ENCODE measurements at regions not wholly inside any gene's neighbourhood (a gene's known extent, or its start where the extent isn't known, plus 50 kb on each side); places are given as distances from the start of the nearest gene placed in this dataset.

DNA sequence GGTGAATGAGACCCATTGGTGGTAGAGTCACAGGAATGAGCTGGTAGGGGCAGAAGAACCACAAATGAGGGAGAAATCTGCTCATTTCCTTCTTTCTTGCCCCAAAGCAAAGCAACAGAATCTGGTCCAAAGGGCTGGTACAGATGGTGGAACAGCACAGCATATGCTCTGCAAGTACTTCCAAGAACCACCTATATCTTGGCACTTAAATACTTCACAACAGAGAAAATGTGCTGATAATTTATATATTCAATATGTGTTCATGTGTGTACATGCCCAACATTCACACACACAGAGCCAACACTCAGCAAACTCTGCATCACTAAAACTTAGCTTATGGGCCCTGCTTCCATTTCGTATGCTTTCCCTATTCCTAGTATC is 884.4 kb upstream of the KLHL29 start:
- TF ChIP-seq POLR2A (IDR thresholded peaks at IDR 0.05; ENCODE audit: borderline replicate concordance, extremely low read depth, insufficient read depth, insufficient read length): no peak
- TF ChIP-seq, protein P1, sequence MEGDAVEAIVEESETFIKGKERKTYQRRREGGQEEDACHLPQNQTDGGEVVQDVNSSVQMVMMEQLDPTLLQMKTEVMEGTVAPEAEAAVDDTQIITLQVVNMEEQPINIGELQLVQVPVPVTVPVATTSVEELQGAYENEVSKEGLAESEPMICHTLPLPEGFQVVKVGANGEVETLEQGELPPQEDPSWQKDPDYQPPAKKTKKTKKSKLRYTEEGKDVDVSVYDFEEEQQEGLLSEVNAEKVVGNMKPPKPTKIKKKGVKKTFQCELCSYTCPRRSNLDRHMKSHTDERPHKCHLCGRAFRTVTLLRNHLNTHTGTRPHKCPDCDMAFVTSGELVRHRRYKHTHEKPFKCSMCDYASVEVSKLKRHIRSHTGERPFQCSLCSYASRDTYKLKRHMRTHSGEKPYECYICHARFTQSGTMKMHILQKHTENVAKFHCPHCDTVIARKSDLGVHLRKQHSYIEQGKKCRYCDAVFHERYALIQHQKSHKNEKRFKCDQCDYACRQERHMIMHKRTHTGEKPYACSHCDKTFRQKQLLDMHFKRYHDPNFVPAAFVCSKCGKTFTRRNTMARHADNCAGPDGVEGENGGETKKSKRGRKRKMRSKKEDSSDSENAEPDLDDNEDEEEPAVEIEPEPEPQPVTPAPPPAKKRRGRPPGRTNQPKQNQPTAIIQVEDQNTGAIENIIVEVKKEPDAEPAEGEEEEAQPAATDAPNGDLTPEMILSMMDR (IDR thresholded peaks at IDR 0.05 in 2 of 3, conservative IDR thresholded peaks at IDR 0.05 in 1 of 3; ENCODE audit: borderline replicate concordance in 1 of 3, insufficient read depth in 1 of 3, low read depth in 2 of 3, low read length in 2 of 3): no peak
- TF ChIP-seq RAD21 (IDR thresholded peaks at IDR 0.05; ENCODE audit: low read depth): no peak
- no peak for TF ChIP-seq CEBPB (IDR thresholded peaks at IDR 0.05; ENCODE audit: low read depth)
- no peak for TF ChIP-seq SRF (IDR thresholded peaks at IDR 0.05; ENCODE audit: low read depth)
- TF ChIP-seq TCF7L2 (IDR thresholded peaks at IDR 0.05; ENCODE audit: borderline replicate concordance, extremely low read depth, insufficient read depth, insufficient read length): no peak
- TF ChIP-seq, protein P2, sequence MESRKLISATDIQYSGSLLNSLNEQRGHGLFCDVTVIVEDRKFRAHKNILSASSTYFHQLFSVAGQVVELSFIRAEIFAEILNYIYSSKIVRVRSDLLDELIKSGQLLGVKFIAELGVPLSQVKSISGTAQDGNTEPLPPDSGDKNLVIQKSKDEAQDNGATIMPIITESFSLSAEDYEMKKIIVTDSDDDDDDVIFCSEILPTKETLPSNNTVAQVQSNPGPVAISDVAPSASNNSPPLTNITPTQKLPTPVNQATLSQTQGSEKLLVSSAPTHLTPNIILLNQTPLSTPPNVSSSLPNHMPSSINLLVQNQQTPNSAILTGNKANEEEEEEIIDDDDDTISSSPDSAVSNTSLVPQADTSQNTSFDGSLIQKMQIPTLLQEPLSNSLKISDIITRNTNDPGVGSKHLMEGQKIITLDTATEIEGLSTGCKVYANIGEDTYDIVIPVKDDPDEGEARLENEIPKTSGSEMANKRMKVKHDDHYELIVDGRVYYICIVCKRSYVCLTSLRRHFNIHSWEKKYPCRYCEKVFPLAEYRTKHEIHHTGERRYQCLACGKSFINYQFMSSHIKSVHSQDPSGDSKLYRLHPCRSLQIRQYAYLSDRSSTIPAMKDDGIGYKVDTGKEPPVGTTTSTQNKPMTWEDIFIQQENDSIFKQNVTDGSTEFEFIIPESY (IDR thresholded peaks at IDR 0.05; ENCODE audit: extremely low read depth, insufficient replicate concordance, low read length): no peak
- TF ChIP-seq, protein P3, sequence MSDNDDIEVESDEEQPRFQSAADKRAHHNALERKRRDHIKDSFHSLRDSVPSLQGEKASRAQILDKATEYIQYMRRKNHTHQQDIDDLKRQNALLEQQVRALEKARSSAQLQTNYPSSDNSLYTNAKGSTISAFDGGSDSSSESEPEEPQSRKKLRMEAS (IDR thresholded peaks at IDR 0.05): no peak
- no peak for TF ChIP-seq ZFX (IDR thresholded peaks at IDR 0.05)
- TF ChIP-seq, protein P4, sequence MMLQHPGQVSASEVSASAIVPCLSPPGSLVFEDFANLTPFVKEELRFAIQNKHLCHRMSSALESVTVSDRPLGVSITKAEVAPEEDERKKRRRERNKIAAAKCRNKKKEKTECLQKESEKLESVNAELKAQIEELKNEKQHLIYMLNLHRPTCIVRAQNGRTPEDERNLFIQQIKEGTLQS (IDR thresholded peaks at IDR 0.05): no peak
- TF ChIP-seq, protein P5, sequence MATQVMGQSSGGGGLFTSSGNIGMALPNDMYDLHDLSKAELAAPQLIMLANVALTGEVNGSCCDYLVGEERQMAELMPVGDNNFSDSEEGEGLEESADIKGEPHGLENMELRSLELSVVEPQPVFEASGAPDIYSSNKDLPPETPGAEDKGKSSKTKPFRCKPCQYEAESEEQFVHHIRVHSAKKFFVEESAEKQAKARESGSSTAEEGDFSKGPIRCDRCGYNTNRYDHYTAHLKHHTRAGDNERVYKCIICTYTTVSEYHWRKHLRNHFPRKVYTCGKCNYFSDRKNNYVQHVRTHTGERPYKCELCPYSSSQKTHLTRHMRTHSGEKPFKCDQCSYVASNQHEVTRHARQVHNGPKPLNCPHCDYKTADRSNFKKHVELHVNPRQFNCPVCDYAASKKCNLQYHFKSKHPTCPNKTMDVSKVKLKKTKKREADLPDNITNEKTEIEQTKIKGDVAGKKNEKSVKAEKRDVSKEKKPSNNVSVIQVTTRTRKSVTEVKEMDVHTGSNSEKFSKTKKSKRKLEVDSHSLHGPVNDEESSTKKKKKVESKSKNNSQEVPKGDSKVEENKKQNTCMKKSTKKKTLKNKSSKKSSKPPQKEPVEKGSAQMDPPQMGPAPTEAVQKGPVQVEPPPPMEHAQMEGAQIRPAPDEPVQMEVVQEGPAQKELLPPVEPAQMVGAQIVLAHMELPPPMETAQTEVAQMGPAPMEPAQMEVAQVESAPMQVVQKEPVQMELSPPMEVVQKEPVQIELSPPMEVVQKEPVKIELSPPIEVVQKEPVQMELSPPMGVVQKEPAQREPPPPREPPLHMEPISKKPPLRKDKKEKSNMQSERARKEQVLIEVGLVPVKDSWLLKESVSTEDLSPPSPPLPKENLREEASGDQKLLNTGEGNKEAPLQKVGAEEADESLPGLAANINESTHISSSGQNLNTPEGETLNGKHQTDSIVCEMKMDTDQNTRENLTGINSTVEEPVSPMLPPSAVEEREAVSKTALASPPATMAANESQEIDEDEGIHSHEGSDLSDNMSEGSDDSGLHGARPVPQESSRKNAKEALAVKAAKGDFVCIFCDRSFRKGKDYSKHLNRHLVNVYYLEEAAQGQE (IDR thresholded peaks at IDR 0.05; ENCODE audit: low read depth): no peak
